NCI-H748 treated with DMSO at 0.1 percent for 48 hours (cell line): ENCODE measurements at regions not wholly inside any gene's neighbourhood (a gene's known extent, or its start where the extent isn't known, plus 50 kb on each side); places are given as distances from the start of the nearest gene placed in this dataset.
"Not testable (repeated sequence)": the region's sequence is repeated elsewhere in the genome, so short reads cannot be mapped to it uniquely, and the experiment has no call there.

Source experiments
- DNase-seq: peaks from one replicate; lab custom pipeline; 2025; lab: John Stamatoyannopoulos, UW

DNA sequence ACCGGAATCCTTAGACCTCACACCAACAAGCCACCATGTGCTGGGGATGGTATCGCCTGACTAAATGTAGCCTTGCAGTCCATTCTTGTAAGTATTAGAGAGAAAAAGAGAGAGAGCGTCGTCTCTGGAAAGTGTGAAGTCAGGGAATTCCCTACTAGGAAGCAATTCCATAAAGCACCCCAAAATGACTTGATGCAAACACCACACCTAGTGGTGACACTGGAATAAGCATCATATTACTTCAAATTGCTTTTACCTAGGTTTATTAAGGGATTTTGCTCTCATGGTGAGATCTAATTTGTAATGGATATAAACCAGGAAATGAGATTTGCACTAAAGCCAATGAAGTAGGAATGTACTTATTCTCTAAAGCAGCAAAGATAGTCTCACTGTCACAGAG, 111.4 kb upstream of the METTL9 start:
- not testable (repeated sequence) for DNase-seq

DNA sequence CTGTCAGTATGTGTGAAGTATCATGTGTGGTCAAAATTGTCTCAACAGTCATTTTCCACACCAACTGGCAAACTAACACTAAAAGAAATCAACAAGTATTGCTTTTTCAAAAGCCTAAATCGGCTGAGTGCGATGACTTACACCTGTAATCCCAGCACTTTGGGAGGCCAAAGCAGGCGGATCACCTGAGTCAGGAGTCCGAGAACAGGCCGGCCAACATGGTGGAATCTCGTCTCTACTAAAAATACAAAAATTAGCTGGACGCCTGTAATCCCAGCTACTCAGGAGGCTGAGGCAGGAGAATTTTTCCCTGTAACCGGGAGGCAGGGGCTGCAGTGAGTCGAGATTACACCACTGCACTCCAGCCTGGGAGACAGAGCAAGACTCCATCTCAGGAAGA, 100.3 kb upstream of the METTL9 start:
- DNase-seq: not testable (repeated sequence)

DNA sequence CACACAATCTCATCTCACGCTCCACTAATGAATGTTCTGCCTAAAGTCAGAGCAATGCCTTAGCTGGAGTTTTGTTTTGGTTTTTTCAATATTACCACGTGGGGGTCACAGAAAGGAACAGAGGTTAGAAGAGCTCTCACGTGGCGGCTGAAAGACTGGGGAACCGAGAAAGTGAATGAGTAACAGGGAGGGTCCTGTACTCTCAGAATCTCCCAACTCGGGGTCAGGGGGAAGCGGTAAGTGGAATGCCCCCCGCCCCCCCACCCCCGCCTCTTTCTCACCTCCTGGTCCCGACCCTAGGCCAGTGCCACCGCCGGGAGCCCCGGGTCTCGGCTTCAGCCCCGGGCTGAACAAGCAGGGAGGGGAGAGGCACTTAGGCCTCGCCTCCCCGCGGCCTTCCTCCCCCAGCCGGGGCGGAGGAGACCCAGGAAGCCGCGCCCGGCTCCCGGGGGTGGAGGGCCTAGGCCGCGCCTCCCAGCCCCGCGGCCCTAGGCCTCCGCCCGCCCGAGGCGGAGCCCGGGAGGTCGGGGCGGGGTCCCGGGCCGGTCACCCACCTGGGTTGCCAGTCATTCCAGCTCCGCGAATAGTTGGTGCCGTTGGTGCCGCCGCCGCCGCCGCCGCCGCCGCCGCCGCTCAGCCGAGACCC, 98.0 kb upstream of the METTL9 start:
- DNase-seq: not testable (repeated sequence)

DNA sequence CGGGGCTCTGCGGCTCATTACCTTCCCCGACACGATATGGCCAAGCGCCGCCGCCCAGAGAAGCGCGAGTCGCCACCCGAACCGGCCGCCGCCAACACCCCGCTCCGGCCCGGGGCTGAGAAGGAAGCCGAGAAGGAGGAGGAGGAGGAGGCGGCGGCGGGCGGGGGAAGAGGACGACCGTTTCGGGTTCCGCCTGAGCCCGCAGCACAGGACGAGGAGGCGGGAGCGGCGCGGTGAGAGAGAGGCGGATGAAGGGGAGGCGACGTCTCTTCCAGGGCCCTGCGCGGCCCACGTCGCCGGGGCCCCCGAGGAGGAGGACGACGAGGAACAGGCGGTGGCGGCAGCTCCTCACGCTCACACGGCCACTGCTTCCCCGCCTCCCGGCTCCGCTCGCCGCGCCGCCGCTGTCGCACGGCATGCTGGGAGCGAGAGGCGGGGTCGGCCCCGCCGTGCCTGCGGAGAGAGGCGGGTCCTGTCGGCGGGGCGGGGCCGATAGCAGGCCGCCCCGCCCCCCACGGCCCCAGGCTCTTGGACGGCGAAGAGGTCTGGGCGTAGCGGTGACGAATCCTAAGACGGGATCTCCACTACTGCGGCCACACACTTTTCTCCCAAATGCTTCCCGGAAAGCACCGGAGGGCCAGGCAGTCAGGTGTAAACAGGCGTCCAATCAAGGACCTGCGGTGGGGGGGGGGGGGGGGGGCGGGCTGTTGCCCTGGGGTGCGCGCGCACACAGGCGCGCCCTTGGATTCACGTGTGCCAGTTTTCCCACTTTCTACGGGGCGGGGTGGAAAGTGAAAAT, 97.3 kb upstream of the METTL9 start:
- DNase-seq: peak; percentile 83

GRCh38 chr16:21503574-21503920, 95.8 kb upstream of the METTL9 start:
- DNase-seq: not testable (repeated sequence)

DNA sequence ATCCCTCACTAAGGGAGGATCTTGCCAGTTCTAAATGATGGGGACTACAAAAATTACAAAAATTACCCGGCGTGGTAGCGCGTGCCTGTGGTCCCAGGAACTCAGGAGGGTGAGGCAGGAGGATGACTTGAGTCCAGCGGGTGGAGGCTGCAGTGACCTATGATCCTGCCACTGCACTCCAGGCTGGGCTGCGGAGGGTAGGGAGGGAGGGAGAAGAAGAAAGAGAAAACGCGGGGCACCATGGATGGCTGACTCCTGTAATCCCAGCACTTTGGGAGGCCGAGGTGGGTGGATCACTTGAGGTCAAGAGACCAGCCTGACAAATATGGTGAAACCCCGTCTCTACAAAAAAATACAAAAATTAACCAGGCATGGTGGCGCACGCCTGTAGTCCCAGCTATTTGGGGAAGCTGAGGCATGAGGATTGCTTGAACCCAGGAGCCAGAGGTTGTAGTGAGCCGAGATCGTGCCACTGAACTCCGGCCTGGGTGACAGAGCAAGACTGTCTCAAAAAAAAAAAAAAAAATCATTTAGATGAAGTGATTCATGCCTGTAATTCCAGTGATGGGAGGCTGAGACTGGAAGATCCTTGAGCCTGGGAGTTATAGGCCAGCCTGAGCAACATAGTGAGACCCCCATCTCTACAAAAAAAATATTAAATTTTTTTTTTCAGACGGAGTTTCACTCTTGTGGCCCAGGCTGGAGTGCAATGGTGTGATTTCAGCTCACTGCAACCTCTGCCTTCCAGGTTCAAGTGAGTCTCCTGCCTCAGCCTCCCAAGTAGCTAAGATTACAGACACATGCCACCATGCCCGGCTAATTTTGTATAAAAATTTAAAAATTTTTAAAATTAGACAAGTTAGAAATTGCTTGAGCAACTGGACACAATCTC, 95.2 kb upstream of the METTL9 start:
- not testable (repeated sequence) for DNase-seq

GRCh38 chr16:21505751-21506520, 93.4 kb upstream of the METTL9 start:
- not testable (repeated sequence) for DNase-seq

GRCh38 chr16:21506857-21507456, 92.4 kb upstream of the METTL9 start:
- not testable (repeated sequence) for DNase-seq

GRCh38 chr16:21507631-21508305, 91.6 kb upstream of the METTL9 start:
- not testable (repeated sequence) for DNase-seq

DNA sequence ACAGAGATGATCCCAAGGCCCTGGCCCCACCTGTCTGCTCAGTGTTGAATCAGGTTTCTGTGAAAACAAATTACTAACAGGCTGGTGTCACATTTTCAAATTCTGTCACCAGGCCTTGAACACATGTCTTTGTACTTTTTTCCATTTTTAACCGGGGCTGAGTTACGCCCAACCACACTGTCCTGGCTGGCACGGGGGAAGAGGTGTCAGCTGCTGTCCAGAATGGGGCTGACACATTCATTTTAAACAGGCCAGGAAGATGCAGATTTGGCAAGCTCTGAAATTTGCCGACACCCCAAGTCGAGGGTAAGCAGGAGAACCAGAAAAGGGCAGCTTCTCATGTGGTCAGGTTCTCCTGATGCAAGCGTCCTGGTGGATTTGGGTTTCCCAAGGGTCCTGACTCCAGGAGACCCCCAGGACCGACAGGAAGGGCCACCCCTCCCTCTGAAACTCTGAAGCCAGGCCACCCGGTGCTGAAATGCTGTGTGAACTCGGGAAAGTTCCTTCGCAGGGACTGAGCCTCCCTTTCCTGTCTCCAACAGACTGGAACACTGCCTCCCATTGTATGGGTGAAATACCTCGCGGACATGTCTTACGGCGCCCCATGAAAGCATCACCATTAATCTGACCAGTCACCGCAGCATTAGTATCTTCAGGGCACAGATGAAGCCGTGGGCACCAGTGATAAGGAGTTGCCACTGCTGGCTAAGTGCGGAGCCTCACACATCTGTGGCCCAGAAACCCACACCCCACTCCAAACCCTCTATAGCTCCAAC, 90.5 kb upstream of the METTL9 start:
- DNase-seq: not testable (repeated sequence)

DNA sequence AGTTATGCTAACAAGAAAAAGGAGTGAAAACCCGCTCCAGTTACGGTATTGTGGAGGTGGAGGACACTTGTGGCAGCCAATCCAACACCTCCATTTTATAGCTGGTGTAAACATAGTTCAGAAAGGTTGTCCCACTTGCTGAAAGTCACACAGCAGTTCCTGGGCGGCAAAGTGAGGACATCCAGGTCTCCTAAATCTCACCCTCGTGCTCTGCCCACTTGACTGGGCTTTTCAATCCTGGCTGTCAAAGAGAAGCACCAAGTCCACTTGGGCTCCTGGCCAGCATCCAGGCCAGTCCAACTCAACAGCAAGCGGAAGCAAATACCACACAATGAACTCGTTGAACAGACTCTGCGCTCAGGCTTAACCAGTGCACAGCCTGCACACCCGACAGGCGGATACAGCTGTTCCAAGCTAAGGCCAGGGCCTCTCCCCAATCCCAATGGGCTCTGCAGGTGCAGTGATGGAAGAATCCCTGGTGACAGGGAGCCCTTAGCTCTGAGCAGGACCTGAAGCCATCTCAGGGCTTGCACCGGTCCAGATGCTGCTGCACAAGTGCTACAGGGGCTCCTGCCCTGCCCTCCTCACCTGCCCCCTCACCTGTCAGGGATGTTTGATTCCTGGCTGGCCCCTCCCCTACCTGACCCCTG, 89.8 kb upstream of the METTL9 start:
- not testable (repeated sequence) for DNase-seq

DNA sequence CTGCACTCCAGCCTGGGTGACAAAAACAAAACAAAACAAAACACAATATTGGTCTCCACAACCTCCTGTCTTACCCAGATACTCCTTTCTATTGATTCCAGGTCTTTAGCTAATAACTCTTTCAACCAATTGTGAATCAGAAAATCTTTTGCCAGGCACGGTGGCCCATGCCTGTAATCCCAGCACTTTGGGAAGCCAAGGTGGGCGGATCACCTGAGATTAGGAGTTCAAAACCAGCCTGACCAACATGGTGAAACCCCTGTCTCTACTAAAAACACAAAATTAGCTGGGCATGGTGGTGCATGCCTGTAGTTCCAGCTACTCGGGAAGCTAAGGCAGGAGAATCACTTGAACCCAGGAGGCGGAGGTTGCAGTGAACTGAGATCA, 88.5 kb upstream of the METTL9 start:
- not testable (repeated sequence) for DNase-seq

DNA sequence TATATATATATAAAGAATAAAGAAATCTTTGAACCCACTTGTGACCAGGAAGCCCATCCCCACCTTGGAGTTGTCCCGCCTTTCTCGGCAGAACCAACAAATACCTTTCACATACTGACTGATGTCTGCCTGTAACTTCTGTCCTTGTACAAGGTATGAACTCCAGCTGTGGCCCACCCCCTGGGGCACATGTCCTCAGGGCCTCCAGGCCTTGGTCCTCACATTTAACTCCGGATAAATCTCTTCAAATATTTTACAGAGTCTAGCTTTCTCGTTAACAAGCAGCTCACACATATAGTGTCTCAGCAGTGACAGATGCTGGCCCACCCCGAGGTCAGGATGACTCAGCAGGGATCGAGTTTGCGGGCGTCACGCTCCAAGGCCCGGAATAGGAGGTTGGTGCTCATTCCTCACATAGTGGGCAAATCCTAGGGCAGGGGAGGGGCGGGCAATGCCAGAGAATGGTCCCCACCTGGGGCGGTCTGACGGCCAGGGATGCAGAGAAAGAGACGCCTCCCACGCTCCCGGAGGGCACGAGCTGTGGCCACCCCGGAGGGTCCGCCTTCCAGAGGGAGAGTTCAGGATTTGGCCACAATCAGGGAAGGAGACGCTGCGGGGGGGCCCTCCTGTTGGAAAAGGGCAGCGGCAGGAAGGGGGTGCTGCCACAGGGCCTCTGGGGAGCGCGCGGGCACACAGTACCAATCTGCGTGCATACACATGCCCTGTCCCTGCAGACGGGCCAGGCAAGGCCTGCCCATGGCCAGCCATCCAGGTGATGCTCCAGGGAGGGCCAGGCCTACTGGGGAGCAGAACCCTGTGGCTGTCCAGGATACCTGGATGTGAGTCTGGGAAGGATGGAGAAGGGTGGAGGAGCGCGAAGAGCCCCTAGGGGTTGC, 87.8 kb upstream of the METTL9 start:
- DNase-seq: not testable (repeated sequence)

GRCh38 chr16:21512280-21513192, 86.8 kb upstream of the METTL9 start:
- DNase-seq: not testable (repeated sequence)

GRCh38 chr16:21513337-21513741, 86.0 kb upstream of the METTL9 start:
- not testable (repeated sequence) for DNase-seq

DNA sequence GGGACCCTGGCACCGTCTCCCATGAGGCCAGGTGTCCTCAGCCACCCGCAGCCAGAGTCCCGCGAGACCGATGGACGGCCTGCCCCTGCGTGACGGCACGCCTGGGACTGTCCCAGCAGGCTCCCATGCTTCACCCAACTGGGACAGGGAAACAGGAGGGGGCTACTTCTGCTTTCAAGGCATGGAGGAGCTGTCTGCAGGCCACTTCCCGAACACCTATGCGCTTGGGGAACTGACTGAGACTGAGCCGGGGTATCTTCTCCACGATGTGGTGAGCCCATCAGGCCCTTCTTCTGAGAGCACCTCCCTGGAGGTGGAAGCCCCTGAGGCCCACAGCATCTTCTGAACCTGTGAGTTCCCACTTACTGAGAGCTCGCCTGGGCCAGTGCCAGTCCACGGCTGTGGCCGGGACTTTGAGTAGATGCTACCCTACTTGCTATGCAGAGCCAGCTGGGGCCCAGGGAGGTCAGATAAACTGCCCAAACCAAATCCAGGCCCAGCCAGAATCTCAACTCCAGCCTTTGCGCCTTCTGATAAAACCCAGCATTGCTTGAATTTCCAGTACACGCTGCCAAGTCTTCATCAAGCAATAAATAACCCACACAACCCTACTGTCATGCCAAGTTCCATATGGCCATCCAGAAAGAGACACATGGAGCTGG, 85.4 kb upstream of the METTL9 start:
- DNase-seq: not testable (repeated sequence)

DNA sequence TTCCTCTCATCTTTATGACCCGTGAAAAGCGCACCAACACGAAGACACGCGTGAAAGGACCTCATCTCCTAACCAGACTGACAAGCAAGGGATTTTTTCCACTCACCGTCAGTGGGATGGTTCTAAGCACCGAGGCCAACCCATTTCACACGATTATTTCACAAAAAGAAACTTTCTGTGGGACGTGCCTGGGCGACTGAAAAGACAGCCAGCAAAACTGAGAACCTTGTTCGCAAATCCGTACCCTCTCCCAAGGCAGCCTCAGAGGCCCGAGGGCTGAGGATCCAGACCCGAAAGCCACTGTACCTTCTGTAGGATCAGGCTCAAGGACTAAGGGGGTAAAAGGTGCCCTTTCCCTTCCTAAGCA, 84.9 kb upstream of the METTL9 start:
- DNase-seq: not testable (repeated sequence)
